ENCODE measurements at regions not wholly inside any gene's neighbourhood (a gene's known extent, or its start where the extent isn't known, plus 50 kb on each side); places are given as distances from the start of the nearest gene placed in this dataset.

GRCh38 chr6:105902401-105903031, 183.6 kb upstream of the PRDM1 start:
- no peak for TF ChIP-seq CTCF (IDR thresholded peaks at IDR 0.05; ENCODE audit: low read depth, low read length)
- no peak for DNase-seq
- Histone ChIP-seq H3K36me3 (no peaks in the 10 kb centered on the region), H3K9me3 (no peaks in the 10 kb centered on the region), H3K4me1 (no peaks in the 10 kb centered on the region), H3K27me3 (peaks cover 4% of the 10 kb centered on the region), H3K4me3 (ENCODE audit: low read depth, low read length) (no peak overlapping the region)

GRCh38 chr6:105901583-105901982, 184.6 kb upstream of the PRDM1 start:
- Histone ChIP-seq H3K4me3 (ENCODE audit: low read depth, low read length) (no peak overlapping the region), H3K27me3 (no peaks in the 10 kb centered on the region; the same call in 1 of the 2 replicates), H3K4me1 (no peaks in the 10 kb centered on the region), H3K36me3 (no peaks in the 10 kb centered on the region), H3K9me3 (no peaks in the 10 kb centered on the region)
- no peak for DNase-seq
- no peak for TF ChIP-seq CTCF (IDR thresholded peaks at IDR 0.05; ENCODE audit: low read depth, low read length)

GRCh38 chr6:105900125-105900937, 185.8 kb upstream of the PRDM1 start:
- no peak for TF ChIP-seq CTCF (IDR thresholded peaks at IDR 0.05; ENCODE audit: low read depth, low read length)
- Histone ChIP-seq H3K4me1 (no peaks in the 10 kb centered on the region), H3K4me3 (ENCODE audit: low read depth, low read length) (no peak overlapping the region), H3K9me3 (no peaks in the 10 kb centered on the region), H3K27me3 (no peaks in the 10 kb centered on the region; the same call in 1 of the 2 replicates), H3K36me3 (no peaks in the 10 kb centered on the region)
- DNase-seq = no peak

GRCh38 chr6:105898286-105898685, 187.8 kb upstream of the PRDM1 start:
- no peak for DNase-seq
- TF ChIP-seq CTCF (IDR thresholded peaks at IDR 0.05; ENCODE audit: low read depth, low read length) = no peak
- H3K27me3 ChIP-seq = no peaks in the 10 kb centered on the region; the same call in 1 of the 2 replicates
- no peaks in the 10 kb centered on the region for H3K4me1 ChIP-seq
- no peak overlapping the region for H3K4me3 ChIP-seq (ENCODE audit: low read depth, low read length)
- no peaks in the 10 kb centered on the region for H3K36me3 ChIP-seq
- no peaks in the 10 kb centered on the region for H3K9me3 ChIP-seq

GRCh38 chr6:105897131-105897530, 189.0 kb upstream of the PRDM1 start:
- TF ChIP-seq CTCF (IDR thresholded peaks at IDR 0.05; ENCODE audit: low read depth, low read length) = no peak
- no peak for DNase-seq

GRCh38 chr6:105896821-105897095, 189.4 kb upstream of the PRDM1 start:
- no peak for DNase-seq
- H3K27me3 ChIP-seq = no peaks in the 10 kb centered on the region; the same call in 1 of the 2 replicates
- H3K9me3 ChIP-seq = no peaks in the 10 kb centered on the region
- no peak overlapping the region for H3K4me3 ChIP-seq (ENCODE audit: low read depth, low read length)
- H3K4me1 ChIP-seq = no peaks in the 10 kb centered on the region
- no peak for TF ChIP-seq CTCF (IDR thresholded peaks at IDR 0.05; ENCODE audit: low read depth, low read length)
- no peaks in the 10 kb centered on the region for H3K36me3 ChIP-seq

More at GRCh38 chr6:105897131-105897530, 189.0 kb upstream of the PRDM1 start:
- Histone ChIP-seq H3K27me3 (no peaks in the 10 kb centered on the region; the same call in 1 of the 2 replicates), H3K36me3 (no peaks in the 10 kb centered on the region), H3K9me3 (no peaks in the 10 kb centered on the region), H3K4me1 (no peaks in the 10 kb centered on the region), H3K4me3 (ENCODE audit: low read depth, low read length) (no peak overlapping the region)
